GM21786 (cell line): ENCODE measurements at regions not wholly inside any gene's neighbourhood (a gene's known extent, or its start where the extent isn't known, plus 50 kb on each side); places are given as distances from the start of the nearest gene placed in this dataset.
"Not testable (repeated sequence)": the region's sequence is repeated elsewhere in the genome, so short reads cannot be mapped to it uniquely, and the experiment has no call there.

Source experiments
- ATAC-seq: cut with Tn5 transposase; IDR thresholded peaks from one replicate; pipeline ENCODE4 v1.9.1; 2021; ENCODE audit not compliant: unreplicated experiment

DNA sequence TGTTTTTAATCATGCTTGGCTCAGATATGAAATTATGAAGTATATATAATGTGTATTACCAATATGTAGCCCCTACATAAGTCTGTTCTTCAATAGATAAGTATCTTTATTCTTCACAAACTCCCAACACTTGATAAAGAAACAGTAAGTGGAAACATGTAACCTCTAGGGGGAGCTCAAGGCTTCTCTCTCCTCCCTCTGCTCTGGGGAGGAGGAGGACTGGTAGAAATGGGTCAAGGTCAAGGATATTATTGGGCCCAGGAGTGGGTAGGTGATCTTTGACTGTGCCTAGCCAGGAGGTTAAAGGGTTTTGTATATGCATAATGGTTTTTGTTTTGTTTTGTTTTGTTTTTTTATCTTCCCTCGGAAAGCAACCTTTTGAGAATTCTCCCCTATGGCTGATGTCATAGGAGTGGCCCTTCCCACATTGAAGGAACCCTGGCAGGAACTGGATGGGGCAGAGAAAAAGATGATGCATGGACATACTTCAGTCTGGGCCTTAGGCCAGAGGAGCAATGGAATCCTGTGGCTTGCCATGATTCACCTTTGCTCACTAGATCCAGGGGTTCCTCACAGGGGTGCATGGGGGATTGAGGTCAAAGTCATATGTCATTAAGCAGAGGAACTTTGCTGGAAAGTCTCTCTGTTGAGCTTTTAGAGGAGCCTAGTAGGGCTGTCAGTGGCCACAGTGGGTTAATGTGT lies 460.3 kb downstream of the MID1IP1 start:
- no peak for ATAC-seq

GRCh38 chrX:39262641-39263040 lies 461.4 kb downstream of the MID1IP1 start:
- ATAC-seq, result no peak

DNA sequence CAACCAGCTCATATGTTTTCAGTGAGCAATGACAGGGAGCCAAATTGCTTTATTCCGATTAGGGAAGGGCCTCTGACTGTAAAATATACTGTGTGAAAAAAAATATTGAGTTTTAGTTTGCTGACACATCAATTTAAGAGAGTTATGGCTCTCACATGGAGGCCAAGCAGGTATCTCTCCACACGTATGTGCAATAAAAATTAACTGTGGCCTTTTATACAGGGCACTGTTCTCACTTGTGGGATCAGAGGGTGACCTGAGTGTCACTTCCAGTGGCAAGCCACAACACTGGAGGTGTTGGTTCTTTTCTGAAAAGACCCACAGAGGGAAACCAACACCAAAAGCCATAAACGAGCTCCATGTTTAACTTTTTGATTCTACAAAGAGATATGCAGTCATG lies 462.8 kb downstream of the MID1IP1 start:
- ATAC-seq, result no peak

- no peak for ATAC-seq
These were observed 465.9 kb downstream of the MID1IP1 start for GRCh38 chrX:39267176-39267575.

- no peak for ATAC-seq
These were observed 466.9 kb downstream of the MID1IP1 start for GRCh38 chrX:39268207-39268606.

DNA sequence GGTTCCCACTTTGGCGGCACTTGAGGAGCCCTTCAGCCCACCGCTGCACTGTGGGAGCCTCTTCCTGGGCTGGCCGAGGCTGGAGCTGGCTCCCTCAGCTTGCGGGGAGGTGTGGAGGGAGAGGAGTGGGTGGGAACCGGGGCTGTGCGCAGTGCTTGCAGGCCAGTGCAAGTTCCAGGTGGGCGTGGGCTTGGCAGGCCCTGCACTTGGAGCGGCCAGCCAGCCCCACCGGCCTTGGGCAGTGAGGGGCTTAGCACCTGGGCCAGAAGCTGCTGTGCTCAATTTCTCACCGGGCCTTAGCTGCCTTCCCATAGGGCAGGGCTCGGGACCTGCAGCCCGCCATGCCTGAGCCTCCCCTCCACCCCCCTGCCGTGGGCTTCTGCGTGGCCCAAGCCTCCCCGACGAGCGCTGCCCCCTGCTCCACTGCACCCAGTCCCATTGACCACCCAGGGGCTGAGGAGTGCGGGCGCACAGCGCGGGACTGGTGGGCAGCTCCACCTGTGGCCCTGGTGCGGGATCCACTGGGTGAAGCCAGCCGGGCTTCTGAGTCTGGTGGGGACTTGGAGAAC lies 474.3 kb downstream of the MID1IP1 start:
- ATAC-seq, result no peak

GRCh38 chrX:39277685-39278390 lies 476.6 kb downstream of the MID1IP1 start:
- ATAC-seq, result not testable (repeated sequence)

- no peak for ATAC-seq
These were observed 482.0 kb downstream of the MID1IP1 start for GRCh38 chrX:39283239-39283638.

DNA sequence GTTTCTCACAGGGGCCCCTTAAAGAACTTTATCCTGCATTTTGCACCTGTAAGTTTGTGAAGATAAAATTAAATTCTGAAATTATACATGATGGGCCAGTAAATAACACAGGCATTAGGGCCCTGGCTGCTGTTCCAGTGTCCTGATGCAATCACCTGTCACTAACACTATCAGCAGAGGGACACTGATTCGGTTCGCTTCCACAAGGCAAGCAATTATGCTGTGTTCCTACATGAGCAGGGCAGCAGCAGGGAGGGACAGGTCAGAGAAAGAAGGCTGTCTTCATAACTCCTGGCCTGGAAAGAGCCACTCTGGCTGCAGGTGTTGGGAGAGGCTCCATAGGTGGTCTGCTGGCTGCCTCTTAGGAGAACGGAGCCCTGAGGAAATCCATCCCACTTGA lies 487.3 kb downstream of the MID1IP1 start:
- ATAC-seq, result no peak

DNA sequence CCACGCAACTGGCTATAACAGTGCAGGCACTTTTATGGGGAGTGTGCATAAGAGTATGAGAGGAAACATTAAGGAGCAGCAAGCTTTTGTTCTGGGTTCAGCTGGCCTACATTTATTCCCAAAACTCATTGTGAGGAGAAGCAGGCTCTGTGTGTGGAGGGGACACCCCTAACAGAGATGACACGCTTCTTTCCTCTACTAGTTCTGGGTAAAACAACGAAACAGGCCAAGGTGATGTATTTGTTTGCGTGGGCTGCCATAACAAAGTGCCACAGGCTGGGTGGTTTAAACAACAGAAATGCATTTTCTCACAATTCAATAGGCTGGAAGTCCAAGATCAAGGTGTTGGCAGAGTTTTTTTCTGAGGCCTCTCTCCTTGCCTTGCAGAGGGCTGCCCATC lies 488.6 kb downstream of the MID1IP1 start:
- ATAC-seq, result no peak

- no peak for ATAC-seq
These were observed 491.9 kb downstream of the MID1IP1 start for GRCh38 chrX:39293203-39293602.

DNA sequence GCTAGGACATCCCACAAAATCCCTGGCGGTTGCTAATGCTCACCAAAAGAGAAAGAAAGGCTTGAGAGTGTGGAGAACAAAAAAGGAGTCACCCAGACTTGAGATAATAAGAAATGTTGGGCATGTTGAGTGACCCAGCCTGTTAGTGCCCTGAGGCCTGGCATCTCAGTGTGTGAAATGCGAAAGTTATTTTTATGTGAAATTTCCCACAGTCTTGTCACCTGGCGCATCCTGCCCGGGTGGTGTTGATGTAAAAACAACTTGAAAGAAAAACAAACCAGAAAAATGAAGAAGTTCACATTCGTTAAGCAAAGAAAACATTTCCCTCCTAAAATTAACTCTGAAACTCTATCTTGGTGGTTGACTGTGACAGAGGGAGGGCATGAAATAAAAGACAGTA lies 495.2 kb downstream of the MID1IP1 start:
- no peak for ATAC-seq

GRCh38 chrX:39298821-39299220 lies 497.6 kb downstream of the MID1IP1 start:
- ATAC-seq, result no peak

- ATAC-seq, result no peak
These were observed 498.4 kb downstream of the MID1IP1 start for GRCh38 chrX:39299615-39300014.

DNA sequence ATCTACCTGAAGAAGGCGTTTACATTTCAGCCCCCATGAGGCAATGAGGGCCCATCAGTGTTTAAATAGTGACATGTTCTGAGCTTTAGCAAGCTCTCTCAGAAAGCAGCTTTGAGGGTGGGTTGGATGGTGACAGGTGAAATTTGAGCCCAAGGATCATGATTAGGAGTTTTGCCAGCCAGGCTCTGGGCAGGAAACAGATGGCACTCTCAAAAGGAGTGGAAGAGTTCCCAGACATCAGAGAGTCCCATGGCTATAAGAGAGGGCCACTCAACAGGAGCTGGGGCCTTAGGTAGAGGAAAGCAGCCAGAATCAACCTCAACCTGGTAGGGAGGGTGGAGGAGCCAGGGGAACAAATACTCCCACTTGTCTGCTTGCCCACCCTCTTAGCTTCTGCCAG lies 499.8 kb downstream of the MID1IP1 start:
- ATAC-seq, result no peak

DNA sequence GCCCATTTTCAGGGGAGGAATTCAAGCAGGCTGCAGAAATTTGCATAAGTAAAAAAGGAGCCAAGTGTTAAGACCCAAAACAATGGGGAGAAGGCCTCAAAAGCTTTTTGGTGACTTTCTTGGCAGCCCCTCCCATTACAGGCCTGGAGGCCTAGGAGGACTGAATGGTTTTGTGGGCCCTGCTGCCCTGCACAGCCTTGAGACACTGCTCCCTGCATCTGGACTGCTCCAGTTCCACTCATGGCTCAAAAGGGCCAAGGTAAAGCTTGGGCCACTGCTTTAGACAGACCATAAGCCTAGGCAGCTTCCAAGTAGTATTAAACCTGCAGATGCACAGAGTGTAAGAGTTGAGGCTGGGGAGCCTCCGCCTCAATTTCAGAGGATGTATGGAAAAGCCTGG lies 501.6 kb downstream of the MID1IP1 start:
- ATAC-seq, result no peak

- no peak for ATAC-seq
These were observed 503.5 kb downstream of the MID1IP1 start for GRCh38 chrX:39304746-39305145.

DNA sequence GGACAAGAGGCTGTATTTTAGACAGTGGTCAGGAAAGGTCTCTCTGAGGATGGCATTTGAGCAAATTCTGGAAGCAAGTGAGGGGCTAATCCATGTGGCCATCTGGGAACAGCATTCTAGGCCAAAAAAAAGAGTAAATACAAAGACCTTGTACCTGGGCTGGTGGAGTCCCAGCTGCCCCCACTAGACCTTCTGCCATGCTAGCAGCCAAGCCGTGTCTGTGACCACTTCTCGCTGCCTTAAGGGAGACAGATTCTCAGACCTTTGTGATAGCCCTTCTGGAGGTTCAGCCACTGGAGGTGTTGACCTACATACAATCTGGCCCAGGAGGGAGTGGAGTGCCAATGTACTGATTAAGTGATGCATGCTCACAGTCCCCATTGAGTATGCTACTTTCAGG lies 506.2 kb downstream of the MID1IP1 start:
- no peak for ATAC-seq

DNA sequence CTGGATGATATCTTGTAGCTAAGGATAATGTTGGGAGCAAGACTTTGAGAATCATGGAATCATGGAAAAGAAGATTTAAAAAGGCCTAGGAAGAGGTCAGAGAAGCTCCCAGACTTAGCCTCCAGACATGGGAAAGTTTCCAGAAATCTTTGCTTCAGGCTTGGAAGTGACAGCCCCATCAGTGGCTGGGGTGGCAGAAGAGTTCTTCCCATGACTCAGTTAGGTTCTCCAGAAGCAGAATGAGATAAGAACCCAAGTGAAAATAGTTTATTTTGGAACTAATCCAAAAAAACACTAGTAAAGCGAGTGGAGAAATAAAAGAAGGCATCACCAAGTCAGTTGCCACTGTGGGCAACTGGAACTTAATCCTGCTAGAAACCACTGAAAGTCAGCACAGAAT lies 506.9 kb downstream of the MID1IP1 start:
- no peak for ATAC-seq

DNA sequence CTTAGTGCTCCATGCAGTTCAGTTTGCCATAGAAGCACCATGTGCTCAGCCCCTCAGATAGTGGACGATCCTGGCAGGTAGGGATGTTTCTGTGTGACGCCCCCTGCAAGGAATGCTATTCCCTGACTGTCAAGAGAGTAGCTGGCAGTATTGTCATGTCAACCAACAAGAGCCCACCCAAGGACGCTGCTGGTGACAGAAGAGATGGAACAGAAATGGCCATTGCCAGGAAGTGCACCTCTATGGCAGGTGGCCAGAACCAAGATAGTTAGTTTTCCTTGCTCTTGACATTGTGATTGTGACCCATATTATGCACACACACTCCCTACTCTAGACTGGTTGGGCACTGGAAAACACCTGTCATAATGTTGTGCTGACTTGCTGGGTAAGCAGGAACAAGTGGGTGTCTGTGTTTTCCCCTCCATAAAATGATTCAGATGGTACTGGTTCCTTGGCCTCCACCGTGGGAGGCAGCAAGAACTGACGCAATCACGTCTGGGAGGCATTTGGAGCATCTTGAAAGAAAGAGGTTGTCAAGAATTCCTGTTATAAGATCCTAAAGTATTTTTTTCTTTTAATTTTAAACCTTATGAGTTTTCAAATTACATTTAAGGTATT lies 507.9 kb downstream of the MID1IP1 start:
- no peak for ATAC-seq

DNA sequence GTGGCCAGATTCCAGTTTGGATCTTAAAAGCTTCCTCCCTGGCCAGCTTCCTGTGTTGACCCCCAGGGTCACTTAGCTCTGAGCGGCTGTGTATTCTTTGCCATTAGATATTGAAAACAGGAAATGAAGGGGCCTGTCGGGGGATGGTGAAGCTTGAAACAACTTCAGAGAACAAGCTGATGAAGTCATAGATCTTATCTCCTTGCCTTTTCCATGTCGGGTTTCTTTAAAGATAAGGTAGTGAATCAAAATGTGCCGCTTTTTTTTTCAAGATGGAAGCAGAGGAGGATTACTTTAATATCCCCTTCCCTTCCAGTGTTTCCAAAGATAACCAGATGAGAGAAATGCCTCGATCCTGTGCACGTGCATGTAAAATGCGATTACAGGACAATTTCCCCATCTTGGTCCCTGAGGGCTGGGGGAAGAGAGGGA lies 508.5 kb downstream of the MID1IP1 start:
- ATAC-seq, result no peak

GRCh38 chrX:39310891-39311290 lies 509.6 kb downstream of the MID1IP1 start:
- no peak for ATAC-seq
